Subcutaneous abdominal adipose tissue (tissue), 5 donors: ENCODE measurements at regions not wholly inside any gene's neighbourhood (a gene's known extent, or its start where the extent isn't known, plus 50 kb on each side); places are given as distances from the start of the nearest gene placed in this dataset.
A peak's percentile ranks its signal among the peaks of the same experiment; 100 is the strongest.

Source experiments
- H3K27ac ChIP-seq: one replicate; pipeline ENCODE4 v1.7.0; 2013; ENCODE audit warnings: low read depth, mild to moderate bottlenecking, inconsistent platforms, low read length, moderate library complexity
- H3K27me3 ChIP-seq, 5 donors: one replicate each; pipeline ENCODE4 v1.7.0; 2013; ENCODE audit warnings: low read length in 5 of 5, inconsistent platforms in 1 of 5; ENCODE audit not compliant: control insufficient read depth in 5 of 5, insufficient read depth in 4 of 5
- H3K36me3 ChIP-seq, 5 donors: one replicate each; pipeline ENCODE4 v1.7.0; 2013; ENCODE audit warnings: low read length in 5 of 5; ENCODE audit not compliant: control insufficient read depth in 5 of 5, insufficient read depth in 5 of 5
- H3K4me1 ChIP-seq, 5 donors: one replicate each; pipeline ENCODE4 v1.7.0; 2013; ENCODE audit warnings: low read length in 5 of 5, mild to moderate bottlenecking in 3 of 5, moderate library complexity in 1 of 5; ENCODE audit not compliant: control insufficient read depth in 5 of 5, insufficient read depth in 5 of 5
- H3K4me3 ChIP-seq, 5 donors: one replicate each; pipeline ENCODE4 v1.7.0; 2013; ENCODE audit warnings: low read length in 5 of 5, low read depth in 1 of 5
- H3K9ac ChIP-seq, 5 donors: one replicate each; pipeline ENCODE4 v1.7.0; 2013; ENCODE audit warnings: low read length in 5 of 5, mild to moderate bottlenecking in 4 of 5, moderate library complexity in 3 of 5
- H3K9me3 ChIP-seq, 5 donors: one replicate each; pipeline ENCODE4 v1.7.0; 2013; ENCODE audit warnings: low read length in 5 of 5; ENCODE audit not compliant: control insufficient read depth in 5 of 5
- donor health status: healthy.
- donor health status: healthy.
- donor health status: healthy.
- donor health status: healthy.
- donor health status: healthy.

DNA sequence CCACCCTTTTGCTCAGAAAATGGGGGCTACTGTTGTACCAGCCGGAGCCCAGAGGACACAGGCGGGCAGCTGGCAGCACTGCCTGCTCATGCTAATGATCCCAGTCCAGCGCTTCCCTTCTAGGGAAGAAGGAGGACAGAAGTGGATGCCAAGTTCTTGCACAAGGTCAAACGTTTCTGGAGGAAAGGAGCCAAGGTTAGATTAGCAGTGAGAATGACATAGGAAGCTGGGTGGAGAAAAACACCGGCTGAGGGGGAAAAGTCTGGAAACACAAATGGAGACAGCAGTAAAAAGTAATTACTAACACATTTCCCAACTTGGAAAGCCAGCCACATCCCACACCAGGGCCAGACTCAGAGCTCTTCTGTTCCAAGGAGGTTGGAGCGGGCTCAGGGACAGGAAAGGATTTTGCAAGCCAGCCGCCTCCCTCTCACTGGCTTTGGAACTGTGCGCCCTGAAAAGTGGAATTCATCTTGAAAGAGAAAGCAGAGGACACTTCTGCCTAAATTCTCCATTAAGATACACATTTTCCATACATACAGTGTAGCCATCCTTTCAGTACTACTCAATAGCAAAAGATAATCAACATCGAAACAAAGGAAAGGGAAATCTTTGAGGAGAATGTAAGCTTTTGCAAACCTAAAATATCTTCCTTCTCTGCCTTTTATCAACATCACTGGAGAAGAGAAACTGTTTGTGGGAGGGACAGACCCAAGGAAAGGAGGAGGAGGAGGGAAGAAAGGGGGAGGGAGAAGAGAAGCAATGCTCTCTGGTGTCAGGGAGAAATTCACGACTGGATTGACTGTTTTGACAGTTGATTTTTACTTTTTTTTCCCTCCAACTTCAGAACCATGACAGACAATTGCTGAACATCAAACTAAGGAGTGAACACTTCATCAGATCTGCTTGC, 133.6 kb downstream of the CD47 start:
- Histone ChIP-seq H3K4me1 (peaks cover 0 to 17% (median 15%) of the 10 kb centered on the region in 5 donors), H3K9ac (no peak overlapping the region), H3K27me3 (no peaks in the 10 kb centered on the region), H3K9me3 (no peaks in the 10 kb centered on the region), H3K36me3 (no peaks in the 10 kb centered on the region), H3K4me3 (peak overlapping the region; percentile 31 to 55 (median 48)), H3K27ac (peak overlapping the region; percentile 49)

DNA sequence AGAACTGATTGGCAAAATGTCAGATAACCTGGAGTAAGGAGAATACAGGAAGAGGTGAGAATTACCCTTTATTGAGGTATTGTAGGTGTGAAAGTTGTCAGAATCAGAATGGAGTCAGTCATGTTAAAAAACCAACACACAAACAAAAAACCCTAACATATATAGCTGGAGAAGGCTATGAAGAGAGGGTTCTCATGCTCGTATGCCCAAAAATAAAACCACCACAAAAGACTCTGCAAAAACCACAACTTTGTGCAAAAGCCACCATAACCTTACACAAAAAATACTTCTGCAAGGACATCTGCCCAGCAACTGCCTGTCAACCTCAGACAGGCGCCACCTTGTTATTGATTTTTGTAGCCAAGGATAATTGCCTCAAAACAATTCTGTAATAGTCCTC, 136.0 kb downstream of the CD47 start:
- Histone ChIP-seq H3K27me3 (no peaks in the 10 kb centered on the region), H3K9me3 (no peaks in the 10 kb centered on the region), H3K4me3 (no peak overlapping the region), H3K4me1 (peaks cover 0 to 17% (median 15%) of the 10 kb centered on the region in 5 donors), H3K27ac (no peak overlapping the region), H3K36me3 (no peaks in the 10 kb centered on the region), H3K9ac (no peak overlapping the region)

DNA sequence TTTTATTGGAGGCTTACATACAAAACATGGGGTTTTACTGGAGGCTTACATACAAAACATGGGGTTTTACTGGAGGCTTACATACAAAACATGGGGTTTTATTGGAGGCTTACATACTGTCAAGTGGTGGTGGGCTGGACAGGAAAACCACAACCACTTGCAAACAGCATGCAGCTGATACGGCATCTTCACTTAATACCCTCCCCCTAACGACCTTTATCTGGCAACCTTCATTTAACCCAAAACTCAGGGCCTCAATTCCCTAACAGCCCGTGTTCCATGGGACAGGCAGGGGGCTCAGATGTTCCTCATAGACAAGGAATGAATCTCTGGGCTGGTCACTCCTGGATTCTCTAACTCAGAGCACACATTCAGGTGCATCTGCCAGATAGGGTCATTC, 137.1 kb downstream of the CD47 start:
- Histone ChIP-seq H3K4me1 (peaks cover 0 to 17% (median 15%) of the 10 kb centered on the region in 5 donors), H3K9me3 (no peaks in the 10 kb centered on the region), H3K27me3 (no peaks in the 10 kb centered on the region), H3K9ac (no peak overlapping the region), H3K27ac (no peak overlapping the region), H3K36me3 (no peaks in the 10 kb centered on the region), H3K4me3 (no peak overlapping the region)

DNA sequence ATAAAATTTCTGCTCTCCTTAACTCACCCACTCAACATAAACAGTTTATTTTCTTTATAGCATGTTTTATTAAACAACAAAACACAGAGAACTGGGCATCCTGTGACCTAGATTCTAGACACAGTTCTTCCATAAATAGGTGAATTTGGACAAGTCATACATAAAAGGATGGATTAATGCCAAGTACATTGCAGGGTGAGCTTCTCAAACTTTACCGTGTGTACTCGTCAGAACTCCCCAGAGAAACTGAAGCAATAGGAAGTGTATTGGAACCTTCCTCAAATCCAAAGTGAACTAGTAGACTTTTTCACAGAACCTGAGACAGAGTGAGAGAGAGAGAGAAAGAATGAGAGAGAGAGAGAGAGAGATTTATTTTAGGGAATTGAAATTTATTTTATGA, 139.7 kb downstream of the CD47 start:
- H3K27ac ChIP-seq: no peak overlapping the region
- no peaks in the 10 kb centered on the region for H3K4me1 ChIP-seq

DNA sequence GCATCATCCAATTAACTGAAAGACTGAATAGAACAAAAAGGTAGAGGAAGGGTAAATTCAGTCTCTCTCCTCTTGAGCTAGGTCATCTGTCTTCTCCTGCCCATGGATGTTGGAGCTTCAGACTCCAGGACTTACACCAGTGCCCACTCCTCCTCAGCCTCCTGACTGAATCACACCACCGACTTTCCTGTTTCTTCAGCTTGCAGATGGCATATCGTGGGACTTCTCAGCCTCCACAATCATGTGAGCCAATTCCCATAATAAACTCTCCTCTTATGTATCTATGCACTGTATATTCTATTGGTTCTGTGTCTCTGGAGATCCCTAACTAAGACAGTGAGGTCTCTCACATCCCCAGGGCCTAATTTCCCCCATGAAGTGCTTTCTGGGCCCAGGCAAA, 140.4 kb downstream of the CD47 start:
- Histone ChIP-seq H3K9me3 (no peaks in the 10 kb centered on the region), H3K4me1 (peaks cover 0 to 5% (median 4%) of the 10 kb centered on the region in 5 donors), H3K36me3 (no peaks in the 10 kb centered on the region), H3K4me3 (no peak overlapping the region), H3K27ac (no peak overlapping the region), H3K9ac (no peak overlapping the region), H3K27me3 (no peaks in the 10 kb centered on the region)

More for the DNA sequence above, 139.7 kb downstream of the CD47 start:
- no peaks in the 10 kb centered on the region for H3K27me3 ChIP-seq
- H3K9ac ChIP-seq: no peak overlapping the region
- H3K36me3 ChIP-seq: no peaks in the 10 kb centered on the region
- no peak overlapping the region for H3K4me3 ChIP-seq
- H3K9me3 ChIP-seq: no peaks in the 10 kb centered on the region

DNA sequence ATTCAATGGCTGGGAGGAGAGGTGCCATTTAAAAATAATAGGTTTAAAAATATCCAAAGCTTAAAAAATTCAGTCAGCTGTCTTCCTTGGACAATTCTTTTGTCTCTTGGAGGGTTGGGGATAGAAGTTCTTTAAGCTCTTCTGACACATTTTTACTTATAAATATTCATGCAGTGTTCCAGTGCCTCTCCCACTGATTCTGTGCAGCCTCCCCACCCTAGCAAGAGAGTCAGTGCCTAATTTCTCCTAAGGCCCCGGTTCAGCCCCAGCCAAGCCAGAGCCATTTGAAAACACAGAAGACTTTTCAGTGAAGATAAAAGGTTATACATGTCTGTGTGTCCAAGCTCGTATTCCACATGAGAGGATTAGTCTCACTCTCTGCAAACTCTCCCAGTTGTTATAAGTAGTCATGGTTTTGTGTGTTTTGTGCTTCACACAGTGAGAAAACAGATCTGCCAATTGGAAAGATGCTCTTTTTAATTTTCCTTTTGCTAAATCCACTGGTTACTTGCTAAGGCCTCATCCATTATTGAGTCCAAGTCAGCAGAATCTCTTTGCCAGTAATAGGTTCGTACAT, 141.3 kb downstream of the CD47 start:
- H3K27ac ChIP-seq: no peak overlapping the region
- no peak overlapping the region for H3K4me3 ChIP-seq
- no peaks in the 10 kb centered on the region for H3K27me3 ChIP-seq
- no peaks in the 10 kb centered on the region for H3K36me3 ChIP-seq
- peaks cover 0 to 14% (median 11%) of the 10 kb centered on the region in 5 donors for H3K4me1 ChIP-seq
- no peaks in the 10 kb centered on the region for H3K9me3 ChIP-seq
- H3K9ac ChIP-seq: no peak overlapping the region

DNA sequence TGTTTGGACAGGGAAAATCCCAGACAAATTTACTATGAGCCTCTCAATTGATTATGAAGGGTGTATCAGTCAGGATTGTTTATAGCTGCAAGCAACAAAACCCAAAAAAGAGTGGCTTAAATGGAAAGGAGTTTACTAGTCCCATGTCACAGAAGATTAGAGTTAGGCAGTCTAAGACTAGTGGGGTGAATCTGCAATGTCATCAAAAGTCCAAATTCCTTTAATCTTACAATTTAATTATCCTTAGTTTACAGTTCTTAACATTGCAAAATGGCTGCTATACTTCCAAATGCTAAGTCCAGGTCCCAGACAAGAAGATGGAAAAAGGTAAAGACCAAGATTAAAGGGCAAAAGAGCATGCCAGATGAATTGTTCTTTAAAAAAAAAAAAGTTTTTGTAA, 143.6 kb downstream of the CD47 start:
- Histone ChIP-seq H3K9ac (no peak overlapping the region), H3K4me3 (no peak overlapping the region), H3K27me3 (no peaks in the 10 kb centered on the region), H3K27ac (no peak overlapping the region), H3K36me3 (no peaks in the 10 kb centered on the region), H3K4me1 (peaks cover 0 to 18% (median 12%) of the 10 kb centered on the region in 5 donors), H3K9me3 (no peaks in the 10 kb centered on the region)

DNA sequence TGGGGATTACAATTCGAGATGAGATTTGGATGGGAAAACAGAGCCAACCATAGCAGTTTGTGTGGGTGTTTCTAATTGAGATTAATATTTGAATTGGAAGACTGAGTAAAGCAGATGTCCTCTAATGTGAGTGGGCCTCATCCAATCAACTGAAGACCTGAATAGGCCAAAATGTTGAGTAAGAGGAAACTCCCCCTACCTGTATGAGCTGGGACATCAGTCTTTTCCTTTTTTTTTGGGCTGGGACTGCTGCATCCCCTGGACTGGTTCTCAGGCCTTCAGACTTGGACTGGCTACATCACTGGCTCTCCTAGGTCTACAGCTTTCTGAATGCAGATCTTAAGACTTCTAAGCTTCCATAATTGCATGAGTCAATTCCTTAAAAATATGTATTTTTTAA, 144.1 kb downstream of the CD47 start:
- no peak overlapping the region for H3K27ac ChIP-seq
- H3K4me3 ChIP-seq: no peak overlapping the region
- no peaks in the 10 kb centered on the region for H3K27me3 ChIP-seq
- peaks cover 0 to 18% (median 12%) of the 10 kb centered on the region in 5 donors for H3K4me1 ChIP-seq
- H3K9me3 ChIP-seq: no peaks in the 10 kb centered on the region
- H3K36me3 ChIP-seq: no peaks in the 10 kb centered on the region
- H3K9ac ChIP-seq: no peak overlapping the region

DNA sequence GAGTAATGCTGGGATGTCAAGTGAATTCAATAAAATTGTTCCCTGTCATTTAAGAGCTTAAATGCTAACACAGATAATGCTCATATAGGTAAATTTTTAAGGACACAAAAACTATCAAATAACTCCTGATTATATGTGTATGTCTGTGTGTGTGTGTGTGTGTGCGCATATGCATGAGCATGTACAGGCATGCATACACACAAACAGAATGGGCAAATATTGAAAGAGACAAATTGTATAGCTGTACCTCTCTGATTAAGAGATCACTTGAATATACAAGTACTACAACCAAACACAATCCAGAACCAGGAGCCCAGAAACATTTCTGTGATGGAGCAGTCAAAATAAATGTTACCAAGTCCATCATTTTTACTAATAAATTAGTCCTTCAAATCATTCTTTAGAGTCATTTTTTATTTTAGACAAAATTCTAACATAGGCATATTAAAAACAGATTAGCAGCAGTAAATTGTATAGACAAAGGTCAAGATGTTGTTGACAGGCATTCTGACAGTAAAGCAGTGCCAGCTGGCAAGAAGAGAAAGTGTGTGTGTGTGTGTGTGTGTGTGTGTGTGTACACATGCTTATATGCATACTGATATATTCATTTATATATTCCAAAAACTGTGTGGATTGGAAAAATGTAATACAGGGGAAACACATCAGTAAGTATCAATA, 145.3 kb downstream of the CD47 start:
- Histone ChIP-seq H3K4me1 (peaks cover 0 to 18% (median 12%) of the 10 kb centered on the region in 5 donors), H3K9me3 (no peaks in the 10 kb centered on the region), H3K9ac (no peak overlapping the region), H3K27me3 (no peaks in the 10 kb centered on the region), H3K27ac (no peak overlapping the region), H3K36me3 (no peaks in the 10 kb centered on the region), H3K4me3 (no peak overlapping the region)
